IPS DF 6.9 (cell line): ENCODE measurements at regions not wholly inside any gene's neighbourhood (a gene's known extent, or its start where the extent isn't known, plus 50 kb on each side); places are given as distances from the start of the nearest gene placed in this dataset.
A peak's percentile ranks its signal among the peaks of the same experiment; 100 is the strongest.

Experiments used
- DNase-seq: peaks from one replicate; pipeline ENCODE4 v3.0.0-alpha.2; 2013; ENCODE audit warnings: low read depth, low spot score
- H3K27ac ChIP-seq: one replicate; pipeline ENCODE4 v1.5.1; 2013; ENCODE audit warnings: low read length, control low read depth
- H3K27me3 ChIP-seq: 2 replicates; pipeline ENCODE4 v1.6.1; 2013; ENCODE audit warnings: mild to moderate bottlenecking, low read length; ENCODE audit not compliant: control insufficient read depth, insufficient read depth
- H3K36me3 ChIP-seq: 2 replicates; pipeline ENCODE4 v1.6.1; 2013; ENCODE audit warnings: low read length; ENCODE audit not compliant: control insufficient read depth, insufficient read depth
- H3K4me1 ChIP-seq: 2 replicates; pipeline ENCODE4 v1.6.1; 2013; ENCODE audit warnings: low read length; ENCODE audit not compliant: control insufficient read depth, insufficient read depth
- H3K4me3 ChIP-seq: 2 replicates; pipeline ENCODE4 v1.5.1; 2013; ENCODE audit warnings: mild to moderate bottlenecking, low read length
- H3K9me3 ChIP-seq: 2 replicates; pipeline ENCODE4 v1.6.1; 2013; ENCODE audit warnings: low read length, inconsistent platforms; ENCODE audit not compliant: control insufficient read depth, insufficient read depth
- WGBS: extraction: QIAGEN DNeasy Blood & Tissue Kit; methylation state at CpG from one replicate; pipeline ENCODE4 v1.1.7; 2013; ENCODE audit warnings: mixed read lengths, missing lambda C conversion rate; ENCODE audit not compliant: insufficient read length, insufficient coverage; 5-methylcytosine and 5-hydroxymethylcytosine counted together

- no peak overlapping the region for H3K27ac ChIP-seq
- no CpG with 5 or more reads among the region's 9 CpGs for WGBS
Measured at GRCh38 chr1:8169364-8170058, 143.4 kb upstream of the ERRFI1 start.

GRCh38 chr1:8167936-8168335 lies 141.8 kb upstream of the ERRFI1 start:
- no peaks in the 10 kb centered on the region for H3K36me3 ChIP-seq
- peak overlapping the region; percentile 82 for H3K27ac ChIP-seq
- no peak overlapping the region for H3K4me3 ChIP-seq
- no peak for DNase-seq
- no peaks in the 10 kb centered on the region for H3K27me3 ChIP-seq
- H3K9me3 ChIP-seq = no peaks in the 10 kb centered on the region
- peaks cover 8% of the 10 kb centered on the region for H3K4me1 ChIP-seq
- WGBS = no CpG with 5 or more reads among the region's 4 CpGs

More at GRCh38 chr1:8169364-8170058, 143.4 kb upstream of the ERRFI1 start:
- Histone ChIP-seq H3K9me3 (no peaks in the 10 kb centered on the region), H3K36me3 (no peaks in the 10 kb centered on the region), H3K4me1 (peaks cover 8% of the 10 kb centered on the region), H3K27me3 (no peaks in the 10 kb centered on the region), H3K4me3 (no peak overlapping the region)
- no peak for DNase-seq

GRCh38 chr1:8166406-8166805 lies 140.3 kb upstream of the ERRFI1 start:
- Histone ChIP-seq H3K4me1 (peaks cover 8% of the 10 kb centered on the region), H3K9me3 (no peaks in the 10 kb centered on the region), H3K36me3 (no peaks in the 10 kb centered on the region), H3K4me3 (no peak overlapping the region), H3K27ac (peak overlapping the region; percentile 45), H3K27me3 (no peaks in the 10 kb centered on the region)
- DNase-seq = no peak
- no CpG with 5 or more reads among the region's 4 CpGs for WGBS

- H3K27me3 ChIP-seq = no peaks in the 10 kb centered on the region
- H3K27ac ChIP-seq = no peak overlapping the region
- H3K4me1 ChIP-seq = peaks cover 8% of the 10 kb centered on the region
- no peaks in the 10 kb centered on the region for H3K36me3 ChIP-seq
- WGBS = no CpG with 5 or more reads among the region's 14 CpGs
- H3K4me3 ChIP-seq = no peak overlapping the region
- no peak for DNase-seq
- no peaks in the 10 kb centered on the region for H3K9me3 ChIP-seq
Measured at GRCh38 chr1:8165595-8166360, 139.7 kb upstream of the ERRFI1 start.

GRCh38 chr1:8164670-8165069 lies 138.6 kb upstream of the ERRFI1 start:
- DNase-seq = no peak
- no peak overlapping the region for H3K27ac ChIP-seq
- no CpG with 5 or more reads among the region's 10 CpGs for WGBS
- no peaks in the 10 kb centered on the region for H3K36me3 ChIP-seq
- no peaks in the 10 kb centered on the region for H3K27me3 ChIP-seq
- no peak overlapping the region for H3K4me3 ChIP-seq
- peaks cover 8% of the 10 kb centered on the region for H3K4me1 ChIP-seq
- H3K9me3 ChIP-seq = no peaks in the 10 kb centered on the region

- no peaks in the 10 kb centered on the region for H3K36me3 ChIP-seq
- H3K9me3 ChIP-seq = no peaks in the 10 kb centered on the region
- no CpG with 5 or more reads among the region's 4 CpGs for WGBS
- H3K4me1 ChIP-seq = peaks cover 8% of the 10 kb centered on the region
- DNase-seq = no peak
- no peak overlapping the region for H3K4me3 ChIP-seq
- H3K27me3 ChIP-seq = no peaks in the 10 kb centered on the region
- no peak overlapping the region for H3K27ac ChIP-seq
Measured at GRCh38 chr1:8163039-8163438, 136.9 kb upstream of the ERRFI1 start.

- H3K4me1 ChIP-seq = peaks cover 6% of the 10 kb centered on the region
- no peaks in the 10 kb centered on the region for H3K36me3 ChIP-seq
- no peak overlapping the region for H3K27ac ChIP-seq
- H3K4me3 ChIP-seq = no peak overlapping the region
- DNase-seq = no peak
- H3K27me3 ChIP-seq = no peaks in the 10 kb centered on the region
- no peaks in the 10 kb centered on the region for H3K9me3 ChIP-seq
- WGBS = no CpG with 5 or more reads among the region's 7 CpGs
Measured at GRCh38 chr1:8162168-8162567, 136.1 kb upstream of the ERRFI1 start.

- no CpG with 5 or more reads among the region's 9 CpGs for WGBS
- H3K27ac ChIP-seq = no peak overlapping the region
- no peaks in the 10 kb centered on the region for H3K9me3 ChIP-seq
- H3K27me3 ChIP-seq = no peaks in the 10 kb centered on the region
- peaks cover 6% of the 10 kb centered on the region for H3K4me1 ChIP-seq
- H3K4me3 ChIP-seq = no peak overlapping the region
- no peaks in the 10 kb centered on the region for H3K36me3 ChIP-seq
- DNase-seq = no peak
Measured at GRCh38 chr1:8161546-8162105, 135.5 kb upstream of the ERRFI1 start.

- WGBS = no CpG with 5 or more reads among the region's 8 CpGs
- Histone ChIP-seq H3K27me3 (no peaks in the 10 kb centered on the region), H3K9me3 (no peaks in the 10 kb centered on the region), H3K36me3 (no peaks in the 10 kb centered on the region), H3K4me3 (no peak overlapping the region), H3K4me1 (peaks cover 3% of the 10 kb centered on the region; the same call in 1 of the 2 replicates), H3K27ac (no peak overlapping the region)
- no peak for DNase-seq
Measured at GRCh38 chr1:8159470-8160024, 133.4 kb upstream of the ERRFI1 start.

GRCh38 chr1:8158995-8159394 lies 132.9 kb upstream of the ERRFI1 start:
- H3K4me3 ChIP-seq = no peak overlapping the region
- WGBS = no CpG with 5 or more reads among the region's 4 CpGs
- H3K27ac ChIP-seq = no peak overlapping the region
- H3K36me3 ChIP-seq = no peaks in the 10 kb centered on the region
- H3K9me3 ChIP-seq = no peaks in the 10 kb centered on the region
- H3K27me3 ChIP-seq = no peaks in the 10 kb centered on the region
- no peak for DNase-seq
- H3K4me1 ChIP-seq = peaks cover 3% of the 10 kb centered on the region; the same call in 1 of the 2 replicates
